Left lung (tissue), 4 donors: ENCODE measurements at regions not wholly inside any gene's neighbourhood (a gene's known extent, or its start where the extent isn't known, plus 50 kb on each side); places are given as distances from the start of the nearest gene placed in this dataset.

Experiments
- ATAC-seq: fragments of 200-7000 bp; cut with Tn5 transposase; one replicate; pipeline ENCODE4 v1.9.1; 2020; ENCODE audit warnings: moderate library complexity
- DNase-seq, 4 donors: peaks; one replicate each; pipeline ENCODE4 v3.0.0-alpha.2; 2013 to 2020
- H3K27ac ChIP-seq, 2 donors: fragments of 200-600 bp; sonication (generic) in 1 of 2; one replicate each; pipeline versions ENCODE4 v1.5.0 to v1.8.0; 2020 to 2021
- H3K27me3 ChIP-seq, 2 donors: fragments of 200-600 bp; sonication (generic) in 1 of 2; one replicate each; pipeline versions ENCODE4 v1.5.0 to v1.8.0; 2020 to 2021
- H3K36me3 ChIP-seq, 2 donors: fragments of 200-600 bp; sonication (generic) in 1 of 2; one replicate each; pipeline versions ENCODE4 v1.5.0 to v1.8.0; 2020 to 2021
- H3K4me1 ChIP-seq, 2 donors: fragments of 200-600 bp; one replicate each; pipeline ENCODE4 v1.8.0; 2021
- H3K4me3 ChIP-seq, 2 donors: fragments of 200-600 bp; sonication (generic) in 1 of 2; one replicate each; pipeline versions ENCODE4 v1.5.0 to v1.8.0; 2020 to 2021; ENCODE audit warnings: mild to moderate bottlenecking in 1 of 2
- H3K9me3 ChIP-seq, 2 donors: fragments of 200-600 bp; sonication (generic) in 1 of 2; one replicate each; pipeline versions ENCODE4 v1.5.0 to v1.8.0; 2020 to 2021
- CTCF ChIP-seq, 2 donors: fragments of 200-600 bp; sonication (generic) in 1 of 2; IDR thresholded peaks; one replicate each; pipeline versions ENCODE4 v1.5.0 to v1.8.0; 2021; ENCODE audit warnings: antibody characterized with exemption in 2 of 2
- intact Hi-C, 2 donors: fragments of 100-400 bp; cut with DNase I; formaldehyde crosslinking; loops; one replicate each; pipeline versions ENCODE4 v1.11.2 to v1.14.2; 2022
- donor health status: DM: no; HTN: yes; CAD: no.
- donor health status: DM: no; HTN: no; CAD: no.

GRCh38 chr21:34003428-34003827, 70.0 kb upstream of the MRPS6 start:
- Histone ChIP-seq H3K36me3 (no peaks in the 10 kb centered on the region), H3K27me3 (no peaks in the 10 kb centered on the region), H3K4me3 (no peak overlapping the region), H3K9me3 (no peaks in the 10 kb centered on the region), H3K4me1 (no peaks in the 10 kb centered on the region), H3K27ac (no peak overlapping the region)
- DNase-seq = no peak
- TF ChIP-seq CTCF (IDR thresholded peaks at IDR 0.05) = no peak
- intact Hi-C loops = no loop called here
- no peak for ATAC-seq

DNA sequence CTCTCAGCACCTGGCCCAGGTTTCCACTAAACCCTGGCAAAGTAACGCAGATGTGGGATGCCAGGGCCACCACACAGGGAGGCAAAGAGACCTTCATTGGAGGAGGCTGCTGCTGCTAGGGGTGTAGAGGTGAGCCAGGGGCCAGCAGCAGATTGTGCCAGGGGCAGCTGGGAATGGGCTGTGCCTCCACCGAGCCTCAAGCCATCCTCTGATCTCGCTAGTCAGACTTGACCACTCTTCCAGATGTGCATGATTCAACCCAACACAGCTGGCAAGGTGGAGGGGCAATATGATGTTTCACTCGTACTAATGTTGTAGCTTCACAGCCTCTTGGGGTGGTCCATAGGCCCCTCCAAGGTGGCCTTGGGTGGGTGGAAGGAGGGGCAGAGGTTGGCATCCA, 73.0 kb upstream of the MRPS6 start:
- Histone ChIP-seq H3K9me3 (no peaks in the 10 kb centered on the region), H3K4me3 (no peak overlapping the region), H3K27me3 (no peaks in the 10 kb centered on the region), H3K27ac (no peak overlapping the region), H3K36me3 (no peaks in the 10 kb centered on the region), H3K4me1 (no peaks in the 10 kb centered on the region)
- DNase-seq = no peak
- intact Hi-C loops = no loop called here
- no peak for TF ChIP-seq CTCF (IDR thresholded peaks at IDR 0.05)
- no peak for ATAC-seq

- TF ChIP-seq CTCF (IDR thresholded peaks at IDR 0.05) = no peak
These were observed 74.6 kb upstream of the MRPS6 start for GRCh38 chr21:33998809-33999208.

DNA sequence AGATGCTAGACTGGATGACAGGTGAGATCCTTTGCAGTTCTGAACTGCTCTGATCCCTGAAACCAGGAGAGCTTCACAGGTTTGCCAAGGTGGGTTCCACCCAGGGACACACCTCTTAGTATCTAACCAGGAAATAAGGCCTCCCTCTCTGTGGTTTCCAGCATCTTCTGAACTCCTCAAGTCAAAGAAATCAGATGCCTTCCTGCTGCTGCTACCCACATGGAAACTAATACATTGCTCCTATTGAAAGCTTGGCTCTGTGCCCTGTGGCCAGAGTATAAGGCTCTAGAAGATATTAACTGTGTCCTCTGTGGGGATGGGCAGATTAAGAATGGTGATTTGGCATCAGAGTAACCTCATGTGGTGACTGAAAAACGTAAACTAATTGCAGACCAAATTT, 75.0 kb upstream of the MRPS6 start:
- intact Hi-C loops = no loop called here
- H3K4me1 ChIP-seq = no peaks in the 10 kb centered on the region
- TF ChIP-seq CTCF (IDR thresholded peaks at IDR 0.05) = no peak
- no peak overlapping the region for H3K4me3 ChIP-seq
- H3K36me3 ChIP-seq = no peaks in the 10 kb centered on the region
- no peak for DNase-seq
- no peak for ATAC-seq
- H3K27me3 ChIP-seq = no peaks in the 10 kb centered on the region
- no peak overlapping the region for H3K27ac ChIP-seq
- no peaks in the 10 kb centered on the region for H3K9me3 ChIP-seq

More at GRCh38 chr21:33998809-33999208, 74.6 kb upstream of the MRPS6 start:
- no peak for DNase-seq
- no peaks in the 10 kb centered on the region for H3K4me1 ChIP-seq
- H3K4me3 ChIP-seq = no peak overlapping the region
- no peaks in the 10 kb centered on the region for H3K36me3 ChIP-seq
- no peak for ATAC-seq
- H3K27ac ChIP-seq = no peak overlapping the region
- no peaks in the 10 kb centered on the region for H3K27me3 ChIP-seq
- no peaks in the 10 kb centered on the region for H3K9me3 ChIP-seq
- intact Hi-C loops = no loop called here

DNA sequence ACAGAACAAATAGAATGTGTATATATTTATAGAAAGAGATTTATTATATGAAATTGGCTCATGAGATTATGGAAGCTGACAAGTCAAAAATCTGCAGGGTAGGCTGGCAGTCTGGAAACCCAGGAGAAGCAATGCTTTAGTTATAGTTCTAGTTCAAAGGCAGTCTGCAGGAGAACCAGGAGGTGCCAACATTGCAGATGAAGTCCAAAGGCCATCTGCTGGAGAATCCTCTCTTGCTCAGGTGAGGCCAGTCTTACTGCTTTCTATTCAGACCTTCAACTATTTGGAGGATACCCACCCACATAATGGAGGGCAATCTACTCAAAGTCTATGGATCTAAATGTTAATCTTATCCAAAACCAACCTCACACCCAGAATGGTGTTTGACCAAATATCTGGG, 75.9 kb upstream of the MRPS6 start:
- no peak overlapping the region for H3K4me3 ChIP-seq
- no peaks in the 10 kb centered on the region for H3K4me1 ChIP-seq
- intact Hi-C loops = no loop called here
- no peak overlapping the region for H3K27ac ChIP-seq
- H3K9me3 ChIP-seq = no peaks in the 10 kb centered on the region
- DNase-seq = no peak
- no peaks in the 10 kb centered on the region for H3K36me3 ChIP-seq
- no peaks in the 10 kb centered on the region for H3K27me3 ChIP-seq
- no peak for TF ChIP-seq CTCF (IDR thresholded peaks at IDR 0.05)
- no peak for ATAC-seq
